H9 (cell line): ENCODE measurements at regions not wholly inside any gene's neighbourhood (a gene's known extent, or its start where the extent isn't known, plus 50 kb on each side); places are given as distances from the start of the nearest gene placed in this dataset.

Source experiments
- DNase-seq: peaks from one replicate; pipeline ENCODE4 v3.0.0-alpha.2; 2017
- H2AFZ ChIP-seq: one replicate; pipeline ENCODE4 v1.6.1; 2013; ENCODE audit warnings: mild to moderate bottlenecking, low read length, control low read depth, moderate library complexity
- H2AK5ac ChIP-seq: 2 replicates; pipeline ENCODE4 v1.6.1; 2013; ENCODE audit warnings: low read length, control low read depth, mixed read lengths; ENCODE audit not compliant: insufficient read length
- H2BK120ac ChIP-seq: one replicate; pipeline ENCODE4 v1.6.1; 2013; ENCODE audit warnings: low read depth, mild to moderate bottlenecking, low read length, control low read depth, inconsistent platforms; ENCODE audit not compliant: poor library complexity, severe bottlenecking
- H2BK12ac ChIP-seq: 2 replicates; pipeline ENCODE4 v1.6.1; 2013; ENCODE audit warnings: low read length, control low read depth, mixed read lengths, low read depth; ENCODE audit not compliant: insufficient read length
- H2BK15ac ChIP-seq: 2 replicates; pipeline ENCODE4 v1.6.1; 2013; ENCODE audit warnings: low read depth, low read length, control low read depth
- H2BK20ac ChIP-seq: one replicate; pipeline ENCODE4 v1.6.1; 2013; ENCODE audit warnings: low read depth, mild to moderate bottlenecking, low read length, control low read depth, inconsistent platforms; ENCODE audit not compliant: poor library complexity, severe bottlenecking
- H2BK5ac ChIP-seq: 2 replicates; pipeline ENCODE4 v1.6.1; 2013; ENCODE audit warnings: low read length, control low read depth, mixed read lengths; ENCODE audit not compliant: insufficient read length
- H3K14ac ChIP-seq: 2 replicates; pipeline ENCODE4 v1.6.1; 2013; ENCODE audit warnings: low read length, control low read depth; ENCODE audit not compliant: insufficient read depth
- H3K18ac ChIP-seq: 2 replicates; pipeline ENCODE4 v1.6.1; 2013; ENCODE audit warnings: low read depth, mild to moderate bottlenecking, mixed read lengths, low read length, control low read depth; ENCODE audit not compliant: insufficient read length
- H3K23ac ChIP-seq: 2 replicates; pipeline ENCODE4 v1.6.1; 2013; ENCODE audit warnings: low read length, control low read depth, mixed read lengths, low read depth; ENCODE audit not compliant: insufficient read length
- H3K23me2 ChIP-seq: 2 replicates; pipeline ENCODE4 v1.6.1; 2013; ENCODE audit warnings: low read depth, mild to moderate bottlenecking, mixed read lengths, low read length, control low read depth; ENCODE audit not compliant: insufficient read length, poor library complexity, severe bottlenecking
- H3K27ac ChIP-seq: 2 replicates; pipeline ENCODE4 v1.5.1; 2013; ENCODE audit warnings: low read length, control low read depth, mixed read lengths, low read depth; ENCODE audit not compliant: insufficient read length
- H3K27me3 ChIP-seq: 2 replicates; pipeline ENCODE4 v1.6.1; 2013; ENCODE audit warnings: low read length, control low read depth, inconsistent platforms; ENCODE audit not compliant: insufficient read depth
- H3K4ac ChIP-seq: 2 replicates; pipeline ENCODE4 v1.6.1; 2013; ENCODE audit warnings: low read depth, mild to moderate bottlenecking, control low read depth, inconsistent platforms, low read length, moderate library complexity
- H3K4me1 ChIP-seq: 2 replicates; pipeline ENCODE4 v1.6.1; 2013; ENCODE audit warnings: low read length, control low read depth, inconsistent platforms; ENCODE audit not compliant: insufficient read depth
- H3K4me2 ChIP-seq: 2 replicates; pipeline ENCODE4 v1.6.1; 2013; ENCODE audit warnings: low read length, control low read depth, mixed read lengths; ENCODE audit not compliant: insufficient read length, insufficient read depth
- H3K56ac ChIP-seq: 2 replicates; pipeline ENCODE4 v1.6.1; 2013; ENCODE audit warnings: low read depth, mild to moderate bottlenecking, mixed read lengths, low read length, control low read depth; ENCODE audit not compliant: insufficient read length
- H3K79me1 ChIP-seq: 2 replicates; pipeline ENCODE4 v1.6.1; 2013; ENCODE audit warnings: low read depth, mild to moderate bottlenecking, moderate library complexity, low read length, control low read depth, inconsistent platforms; ENCODE audit not compliant: insufficient read depth, poor library complexity, severe bottlenecking
- H3K79me2 ChIP-seq: 2 replicates; pipeline ENCODE4 v1.6.1; 2013; ENCODE audit warnings: low read length, control low read depth, inconsistent platforms; ENCODE audit not compliant: insufficient read depth
- H3K9ac ChIP-seq: 2 replicates; pipeline ENCODE4 v1.6.1; 2013; ENCODE audit warnings: low read length, control low read depth, mixed read lengths; ENCODE audit not compliant: insufficient read length; ENCODE audit errors: extremely low read depth
- H3K9me3 ChIP-seq: one replicate; pipeline ENCODE4 v1.6.1; 2013; ENCODE audit warnings: low read depth, low read length, inconsistent platforms; ENCODE audit not compliant: control insufficient read depth
- H3T11ph ChIP-seq: one replicate; pipeline ENCODE4 v1.6.1; 2013; ENCODE audit warnings: mild to moderate bottlenecking, low read length, control low read depth, inconsistent platforms
- H4K20me1 ChIP-seq: one replicate; pipeline ENCODE4 v1.6.1; 2013; ENCODE audit not compliant: control insufficient read depth, insufficient read length, insufficient read depth
- H4K5ac ChIP-seq: 2 replicates; pipeline ENCODE4 v1.6.1; 2013; ENCODE audit warnings: low read depth, mild to moderate bottlenecking, mixed read lengths, low read length, control low read depth; ENCODE audit not compliant: insufficient read length
- H4K8ac ChIP-seq: replicated peaks from 2 replicates; pipeline ENCODE4 v1.6.1; 2013; ENCODE audit warnings: low read length, control low read depth, mixed read lengths, low read depth; ENCODE audit not compliant: insufficient read length
- H4K91ac ChIP-seq: 2 replicates; pipeline ENCODE4 v1.6.1; 2013; ENCODE audit warnings: low read depth, mild to moderate bottlenecking, moderate library complexity, mixed read lengths, low read length, control low read depth; ENCODE audit not compliant: insufficient read length
- H3K27ac Mint-ChIP-seq, 3 experiments: 2 replicates in 2 of 3; 3 replicates in 1 of 3; pipeline ENCODE4 v1.8.0; 2020 to 2021; ENCODE audit warnings: mixed read lengths in 3 of 3, mild to moderate bottlenecking in 1 of 3, moderate library complexity in 1 of 3
- H3K27me3 Mint-ChIP-seq: 2 replicates; pipeline ENCODE4 v1.8.0; 2021; ENCODE audit warnings: low read depth, mild to moderate bottlenecking, moderate library complexity, mixed read lengths
- H3K36me3 Mint-ChIP-seq, 3 experiments: 2 replicates in 2 of 3; 3 replicates in 1 of 3; pipeline ENCODE4 v1.8.0; 2020 to 2021; ENCODE audit warnings: low read depth in 3 of 3, mixed read lengths in 3 of 3; ENCODE audit not compliant: insufficient read depth in 1 of 3
- H3K4me1 Mint-ChIP-seq, 2 experiments: 2 replicates each; pipeline ENCODE4 v1.8.0; 2020; ENCODE audit warnings: mixed read lengths in 2 of 2
- H3K4me3 Mint-ChIP-seq, 2 experiments: 2 replicates in 1 of 2; 3 replicates in 1 of 2; pipeline ENCODE4 v1.8.0; 2020 to 2021; ENCODE audit warnings: mild to moderate bottlenecking in 2 of 2, mixed read lengths in 2 of 2, moderate library complexity in 1 of 2
- H3K9me3 Mint-ChIP-seq, 2 experiments: 2 replicates in 1 of 2; 3 replicates in 1 of 2; pipeline ENCODE4 v1.8.0; 2020; ENCODE audit warnings: mild to moderate bottlenecking in 2 of 2, mixed read lengths in 2 of 2, moderate library complexity in 1 of 2
- CTCF ChIP-seq: fragments of 200-600 bp; sonication (generic); conservative IDR thresholded peaks from 3 replicates; pipeline ENCODE4 v1.8.0; 2021; ENCODE audit warnings: antibody characterized with exemption, mild to moderate bottlenecking
- WGBS: extraction: QIAGEN DNeasy Blood & Tissue Kit; methylation state at CpG from one replicate; pipeline ENCODE4 v1.1.7; 2013; ENCODE audit warnings: missing lambda C conversion rate, low lambda C conversion rate, mixed read lengths; ENCODE audit not compliant: insufficient read length; ENCODE audit errors: extremely low coverage; 5-methylcytosine and 5-hydroxymethylcytosine counted together

GRCh38 chr2:58798676-58799208, 557.6 kb upstream of the FANCL start:
- Mint-ChIP-seq H3K27ac (no peak overlapping the region), H3K9me3 (no peaks in the 10 kb centered on the region), H3K4me1 (no peaks in the 10 kb centered on the region), H3K4me3 (no peak overlapping the region), H3K27me3 (no peaks in the 10 kb centered on the region), H3K36me3 (no peaks in the 10 kb centered on the region)
- H3K4me2 ChIP-seq: no peak overlapping the region
- no peak overlapping the region for H2AFZ ChIP-seq
- no peak overlapping the region for H3K27ac ChIP-seq
- DNase-seq: no peak
- H4K8ac ChIP-seq: no peak overlapping the region
- no peaks in the 10 kb centered on the region for H3K9me3 ChIP-seq
- no peak overlapping the region for H3T11ph ChIP-seq
- H4K91ac ChIP-seq: no peak overlapping the region
- H2BK12ac ChIP-seq: no peak overlapping the region
- no peaks in the 10 kb centered on the region for H4K20me1 ChIP-seq
- no peaks in the 10 kb centered on the region for H3K4me1 ChIP-seq
- H3K79me1 ChIP-seq: no peaks in the 10 kb centered on the region
- H3K27me3 ChIP-seq: no peaks in the 10 kb centered on the region
- H2BK15ac ChIP-seq: no peak overlapping the region
- no peak overlapping the region for H2BK120ac ChIP-seq
- H2AK5ac ChIP-seq: no peak overlapping the region
- no peak overlapping the region for H4K5ac ChIP-seq
- H3K9ac ChIP-seq: no peak overlapping the region
- no peak overlapping the region for H3K56ac ChIP-seq
- 100% methylated on average over 1 of the region's 6 CpGs for WGBS
- no peak overlapping the region for H3K4ac ChIP-seq
- no peak for TF ChIP-seq CTCF
- no peak overlapping the region for H2BK20ac ChIP-seq
- no peak overlapping the region for H3K14ac ChIP-seq
- no peak overlapping the region for H2BK5ac ChIP-seq
- no peaks in the 10 kb centered on the region for H3K79me2 ChIP-seq
- H3K18ac ChIP-seq: no peak overlapping the region
- H3K23me2 ChIP-seq: no peaks in the 10 kb centered on the region
- no peak overlapping the region for H3K23ac ChIP-seq
